ENCODE measurements at regions not wholly inside any gene's neighbourhood (a gene's known extent, or its start where the extent isn't known, plus 50 kb on each side); places are given as distances from the start of the nearest gene placed in this dataset.

DNA sequence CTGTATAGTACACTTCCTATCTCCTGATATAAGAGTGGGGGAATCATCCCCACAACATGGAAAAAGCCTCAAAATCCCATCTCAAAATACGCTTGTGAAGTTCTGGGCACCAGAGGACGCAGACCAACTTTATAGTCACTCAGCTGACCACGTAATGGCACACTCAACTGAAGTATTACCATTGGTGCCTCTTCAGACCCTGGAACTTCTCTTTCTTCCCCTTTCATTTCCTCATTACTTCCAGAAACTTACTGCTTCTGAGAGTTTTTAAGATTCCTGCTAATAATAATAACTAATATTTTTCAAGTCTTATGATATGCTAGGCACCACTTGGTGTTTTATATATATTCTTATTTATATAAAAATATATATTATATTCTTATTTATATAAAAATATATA is 202.6 kb downstream of the PTPRC start:
- Histone ChIP-seq H3K27me3 (replicated peaks; ENCODE audit: insufficient read depth) (no peaks in the 10 kb centered on the region), H3K36me3 (no peaks in the 10 kb centered on the region), H3K4me3 (no peak overlapping the region), H3K27ac (no peak overlapping the region), H3K4me1 (ENCODE audit: control insufficient read depth in 1 of 2, low read depth in 2 of 2) (no peaks in the 10 kb centered on the region), H3K9me3 (no peaks in the 10 kb centered on the region)
- no peak for ATAC-seq (ENCODE audit: insufficient number of reproducible peaks, low FRiP score, low read depth)
- DNase-seq (ENCODE audit: low spot score): no peak
- TF ChIP-seq, protein P1, sequence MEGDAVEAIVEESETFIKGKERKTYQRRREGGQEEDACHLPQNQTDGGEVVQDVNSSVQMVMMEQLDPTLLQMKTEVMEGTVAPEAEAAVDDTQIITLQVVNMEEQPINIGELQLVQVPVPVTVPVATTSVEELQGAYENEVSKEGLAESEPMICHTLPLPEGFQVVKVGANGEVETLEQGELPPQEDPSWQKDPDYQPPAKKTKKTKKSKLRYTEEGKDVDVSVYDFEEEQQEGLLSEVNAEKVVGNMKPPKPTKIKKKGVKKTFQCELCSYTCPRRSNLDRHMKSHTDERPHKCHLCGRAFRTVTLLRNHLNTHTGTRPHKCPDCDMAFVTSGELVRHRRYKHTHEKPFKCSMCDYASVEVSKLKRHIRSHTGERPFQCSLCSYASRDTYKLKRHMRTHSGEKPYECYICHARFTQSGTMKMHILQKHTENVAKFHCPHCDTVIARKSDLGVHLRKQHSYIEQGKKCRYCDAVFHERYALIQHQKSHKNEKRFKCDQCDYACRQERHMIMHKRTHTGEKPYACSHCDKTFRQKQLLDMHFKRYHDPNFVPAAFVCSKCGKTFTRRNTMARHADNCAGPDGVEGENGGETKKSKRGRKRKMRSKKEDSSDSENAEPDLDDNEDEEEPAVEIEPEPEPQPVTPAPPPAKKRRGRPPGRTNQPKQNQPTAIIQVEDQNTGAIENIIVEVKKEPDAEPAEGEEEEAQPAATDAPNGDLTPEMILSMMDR (IDR thresholded peaks at IDR 0.05): no peak

DNA sequence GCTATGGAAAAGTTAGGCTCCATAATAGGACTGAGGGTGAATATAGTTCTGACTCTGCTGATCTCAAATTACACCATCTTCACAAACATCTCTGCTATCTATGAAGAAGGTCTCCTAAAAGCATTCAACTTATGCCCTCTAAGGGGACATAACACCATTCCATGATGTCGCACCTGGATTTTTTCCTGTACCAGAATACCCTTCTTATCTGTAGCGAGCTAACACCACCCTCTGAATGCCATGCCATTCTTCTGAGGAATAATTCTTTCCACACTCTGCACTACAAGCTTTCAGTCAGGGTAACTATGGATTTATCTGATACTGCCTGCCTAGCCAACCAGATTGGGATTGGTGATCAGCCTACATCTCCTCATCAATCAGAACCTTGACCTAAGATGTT is 203.8 kb downstream of the PTPRC start:
- no peak for DNase-seq (ENCODE audit: low spot score)
- TF ChIP-seq, protein P1 (IDR thresholded peaks at IDR 0.05): no peak
- H3K36me3 ChIP-seq: no peaks in the 10 kb centered on the region
- H3K9me3 ChIP-seq: no peaks in the 10 kb centered on the region
- no peaks in the 10 kb centered on the region for H3K27me3 ChIP-seq (replicated peaks; ENCODE audit: insufficient read depth)
- ATAC-seq (ENCODE audit: insufficient number of reproducible peaks, low FRiP score, low read depth): no peak
- no peak overlapping the region for H3K27ac ChIP-seq
- H3K4me3 ChIP-seq: no peak overlapping the region
- H3K4me1 ChIP-seq (ENCODE audit: control insufficient read depth in 1 of 2, low read depth in 2 of 2): no peaks in the 10 kb centered on the region

DNA sequence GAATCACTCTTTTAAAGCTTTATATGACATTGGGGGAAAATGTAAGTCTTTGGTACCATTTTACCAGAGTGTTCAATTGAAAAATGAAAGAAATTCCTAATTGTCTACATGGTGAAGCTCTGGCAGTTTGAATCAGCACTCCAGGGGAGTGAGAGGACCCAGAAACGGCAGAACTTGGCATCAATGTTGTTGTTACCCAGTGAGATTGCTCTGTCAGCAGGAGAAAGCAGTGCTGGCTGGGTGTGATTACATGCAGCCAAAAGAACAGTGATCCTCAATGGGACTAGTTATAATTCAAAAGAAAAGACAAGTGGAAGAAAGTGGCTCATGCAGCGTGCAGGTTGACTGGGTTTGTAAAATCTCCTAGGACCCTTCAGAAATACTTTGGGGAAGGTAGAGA is 206.4 kb downstream of the PTPRC start:
- DNase-seq (ENCODE audit: low spot score): no peak
- ATAC-seq (ENCODE audit: insufficient number of reproducible peaks, low FRiP score, low read depth): no peak
- no peaks in the 10 kb centered on the region for H3K9me3 ChIP-seq
- no peak overlapping the region for H3K4me3 ChIP-seq
- TF ChIP-seq, protein P1 (IDR thresholded peaks at IDR 0.05): no peak
- no peak overlapping the region for H3K27ac ChIP-seq
- H3K4me1 ChIP-seq (ENCODE audit: control insufficient read depth in 1 of 2, low read depth in 2 of 2): no peaks in the 10 kb centered on the region
- no peaks in the 10 kb centered on the region for H3K27me3 ChIP-seq (replicated peaks; ENCODE audit: insufficient read depth)
- no peaks in the 10 kb centered on the region for H3K36me3 ChIP-seq

DNA sequence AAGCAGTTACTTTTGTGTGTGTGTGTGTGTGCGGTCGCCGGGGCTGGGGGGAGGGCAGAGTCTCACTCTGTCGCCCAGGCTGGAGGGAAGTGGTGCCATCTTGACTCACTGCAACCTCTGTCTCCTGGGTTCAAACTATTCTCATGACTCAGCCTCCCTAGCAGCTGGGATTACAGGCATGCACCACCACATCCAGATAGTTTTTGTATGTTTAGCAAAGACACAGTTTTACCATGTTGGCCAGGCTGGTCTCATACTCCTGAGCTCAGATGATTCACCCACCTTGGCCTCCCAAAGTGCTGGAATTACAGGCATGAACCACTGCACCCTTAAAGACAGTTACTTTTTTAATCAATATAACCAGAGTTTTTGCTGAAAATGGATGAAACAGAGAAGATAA is 207.0 kb downstream of the PTPRC start:
- ATAC-seq (ENCODE audit: insufficient number of reproducible peaks, low FRiP score, low read depth) (no peak), DNase-seq (ENCODE audit: low spot score) (no peak)
- H3K36me3 ChIP-seq: no peaks in the 10 kb centered on the region
- TF ChIP-seq, protein P1 (IDR thresholded peaks at IDR 0.05): no peak
- H3K9me3 ChIP-seq: no peaks in the 10 kb centered on the region
- no peak overlapping the region for H3K27ac ChIP-seq
- H3K4me1 ChIP-seq (ENCODE audit: control insufficient read depth in 1 of 2, low read depth in 2 of 2): no peaks in the 10 kb centered on the region
- H3K4me3 ChIP-seq: no peak overlapping the region
- H3K27me3 ChIP-seq (replicated peaks; ENCODE audit: insufficient read depth): no peaks in the 10 kb centered on the region

DNA sequence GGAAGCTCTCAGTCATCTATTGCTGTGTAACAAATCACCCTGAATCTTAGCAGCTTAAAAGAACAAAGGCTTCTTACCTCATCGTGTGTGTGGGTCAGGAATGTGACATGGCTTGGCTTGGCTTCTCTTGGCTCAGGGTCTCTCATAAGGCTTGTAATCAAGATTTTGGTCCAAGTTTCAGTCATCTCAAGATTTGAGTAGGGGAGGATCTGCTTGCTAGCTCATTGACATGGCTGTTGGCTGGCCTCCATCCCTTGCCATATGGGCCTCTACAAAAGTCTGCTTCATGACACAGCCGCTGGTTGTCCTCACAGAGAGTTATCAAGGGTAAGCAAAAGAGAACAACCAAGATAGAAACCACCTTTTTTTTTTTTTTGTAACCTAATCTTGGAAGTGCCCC is 207.7 kb downstream of the PTPRC start:
- no peaks in the 10 kb centered on the region for H3K27me3 ChIP-seq (replicated peaks; ENCODE audit: insufficient read depth)
- no peak for ATAC-seq (ENCODE audit: insufficient number of reproducible peaks, low FRiP score, low read depth)
- no peak overlapping the region for H3K4me3 ChIP-seq
- no peak overlapping the region for H3K27ac ChIP-seq
- TF ChIP-seq, protein P1 (IDR thresholded peaks at IDR 0.05): no peak
- H3K36me3 ChIP-seq: no peaks in the 10 kb centered on the region
- H3K4me1 ChIP-seq (ENCODE audit: control insufficient read depth in 1 of 2, low read depth in 2 of 2): no peaks in the 10 kb centered on the region
- H3K9me3 ChIP-seq: no peaks in the 10 kb centered on the region
- DNase-seq (ENCODE audit: low spot score): no peak

Data from thoracic aorta (tissue), 2 donors.